CD4-positive, CD25-positive, alpha-beta regulatory T cell (primary cell): ENCODE measurements at regions not wholly inside any gene's neighbourhood (a gene's known extent, or its start where the extent isn't known, plus 50 kb on each side); places are given as distances from the start of the nearest gene placed in this dataset.

ENCODE experiments used
- ATAC-seq, 2 donors: fragments of 150-1000 bp; cut with Tn5 transposase; one replicate each; pipeline ENCODE4 v1.10.0; 2021; ENCODE audit warnings: low read depth in 2 of 2, moderate number of reproducible peaks in 2 of 2, moderate library complexity in 1 of 2
- DNase-seq, 3 donors: peaks; one replicate each; pipeline versions ENCODE4 v3.0.0 to v3.0.0-alpha.2; 2012 to 2022; ENCODE audit warnings: mixed read lengths in 1 of 3
- H3K27ac ChIP-seq: one replicate; pipeline ENCODE4 v1.7.0; 2013; ENCODE audit warnings: mild to moderate bottlenecking, low read length; ENCODE audit not compliant: insufficient read depth, poor library complexity, severe bottlenecking
- H3K27me3 ChIP-seq: one replicate; pipeline ENCODE4 v1.7.0; 2013; ENCODE audit warnings: low read length; ENCODE audit not compliant: control insufficient read depth, insufficient read depth
- H3K36me3 ChIP-seq: one replicate; pipeline ENCODE4 v1.7.0; 2013; ENCODE audit warnings: mild to moderate bottlenecking, low read length, moderate library complexity; ENCODE audit not compliant: control insufficient read depth, insufficient read depth
- H3K4me1 ChIP-seq: 2 replicates; pipeline ENCODE4 v1.7.0; 2013; ENCODE audit warnings: mild to moderate bottlenecking, low read length; ENCODE audit not compliant: insufficient read depth, control insufficient read depth, poor library complexity, severe bottlenecking
- H3K4me3 ChIP-seq: one replicate; pipeline ENCODE4 v1.7.0; 2013; ENCODE audit warnings: low read depth, mild to moderate bottlenecking, low read length, moderate library complexity
- H3K9me3 ChIP-seq, 2 experiments: 1 replicate in 1 of 2; 2 replicates in 1 of 2; pipeline ENCODE4 v1.7.0; 2013; ENCODE audit warnings: low read length in 2 of 2, mild to moderate bottlenecking in 1 of 2, moderate library complexity in 1 of 2; ENCODE audit not compliant: control insufficient read depth in 2 of 2
- H3K27ac Mint-ChIP-seq, 3 donors: one replicate each; pipeline ENCODE4 v1.8.0; 2020 to 2022; ENCODE audit warnings: mild to moderate bottlenecking in 3 of 3, mixed read lengths in 3 of 3, moderate library complexity in 2 of 3
- H3K27me3 Mint-ChIP-seq: one replicate; pipeline ENCODE4 v1.8.0; 2022; ENCODE audit warnings: mild to moderate bottlenecking, mixed read lengths
- H3K36me3 Mint-ChIP-seq: one replicate; pipeline ENCODE4 v1.8.0; 2020; ENCODE audit warnings: mixed read lengths
- H3K4me1 Mint-ChIP-seq, 4 donors: one replicate each; pipeline ENCODE4 v1.8.0; 2020 to 2022; ENCODE audit warnings: mixed read lengths in 4 of 4, mild to moderate bottlenecking in 1 of 4
- H3K4me3 Mint-ChIP-seq, 4 donors: one replicate each; pipeline ENCODE4 v1.8.0; 2020 to 2022; ENCODE audit warnings: mild to moderate bottlenecking in 4 of 4, mixed read lengths in 4 of 4, moderate library complexity in 3 of 4
- H3K9me3 Mint-ChIP-seq, 7 donors: one replicate each; pipeline ENCODE4 v1.8.0; 2020 to 2022; ENCODE audit warnings: mixed read lengths in 7 of 7, mild to moderate bottlenecking in 3 of 7, moderate library complexity in 2 of 7

- DNase-seq (no peak), ATAC-seq (no peak)
- no peak overlapping the region for H3K4me3 Mint-ChIP-seq
- no peak overlapping the region for H3K27ac Mint-ChIP-seq
- H3K27ac ChIP-seq: no peak overlapping the region
- H3K4me1 ChIP-seq: no peaks in the 10 kb centered on the region
- peaks cover 2% of the 10 kb centered on the region for H3K27me3 ChIP-seq
- no peaks in the 10 kb centered on the region for H3K36me3 ChIP-seq
- H3K9me3 ChIP-seq: no peaks in the 10 kb centered on the region
- H3K27me3 Mint-ChIP-seq: peaks cover 4% of the 10 kb centered on the region
- no peaks in the 10 kb centered on the region for H3K4me1 Mint-ChIP-seq
- H3K9me3 Mint-ChIP-seq: peaks cover 0 to 2% (median 0%) of the 10 kb centered on the region in 7 donors
- H3K4me3 ChIP-seq: no peak overlapping the region
- H3K36me3 Mint-ChIP-seq: no peaks in the 10 kb centered on the region
These were observed 72.2 kb upstream of the THUMPD2 start for GRCh38 chr2:39851251-39851650.

- Mint-ChIP-seq H3K4me1 (no peaks in the 10 kb centered on the region), H3K27ac (no peak overlapping the region), H3K9me3 (peaks cover 0 to 2% (median 0%) of the 10 kb centered on the region in 7 donors), H3K27me3 (peaks cover 4% of the 10 kb centered on the region), H3K4me3 (no peak overlapping the region), H3K36me3 (no peaks in the 10 kb centered on the region)
- ATAC-seq (no peak), DNase-seq (no peak)
- Histone ChIP-seq H3K9me3 (no peaks in the 10 kb centered on the region), H3K4me1 (no peaks in the 10 kb centered on the region), H3K27ac (no peak overlapping the region), H3K27me3 (peaks cover 2% of the 10 kb centered on the region), H3K4me3 (no peak overlapping the region), H3K36me3 (no peaks in the 10 kb centered on the region)
These were observed 71.0 kb upstream of the THUMPD2 start for GRCh38 chr2:39849982-39850526.

GRCh38 chr2:39849064-39849463, 70.0 kb upstream of the THUMPD2 start:
- Mint-ChIP-seq H3K4me3 (no peak overlapping the region), H3K36me3 (no peaks in the 10 kb centered on the region), H3K4me1 (no peaks in the 10 kb centered on the region), H3K27me3 (peaks cover 8% of the 10 kb centered on the region), H3K27ac (no peak overlapping the region), H3K9me3 (peaks cover 0 to 2% (median 0%) of the 10 kb centered on the region in 7 donors)
- H3K9me3 ChIP-seq: no peaks in the 10 kb centered on the region
- ATAC-seq: no peak
- H3K4me3 ChIP-seq: no peak overlapping the region
- peaks cover 2% of the 10 kb centered on the region for H3K27me3 ChIP-seq
- no peak overlapping the region for H3K27ac ChIP-seq
- no peaks in the 10 kb centered on the region for H3K4me1 ChIP-seq
- DNase-seq: no peak
- H3K36me3 ChIP-seq: no peaks in the 10 kb centered on the region

GRCh38 chr2:39845460-39846146, 66.5 kb upstream of the THUMPD2 start:
- Histone ChIP-seq H3K27me3 (peaks cover 2% of the 10 kb centered on the region), H3K9me3 (no peaks in the 10 kb centered on the region), H3K4me3 (no peak overlapping the region), H3K4me1 (no peaks in the 10 kb centered on the region), H3K36me3 (no peaks in the 10 kb centered on the region), H3K27ac (no peak overlapping the region)
- H3K36me3 Mint-ChIP-seq: no peaks in the 10 kb centered on the region
- no peak for DNase-seq
- H3K4me1 Mint-ChIP-seq: no peaks in the 10 kb centered on the region
- peaks cover 0 to 3% (median 0%) of the 10 kb centered on the region in 7 donors for H3K9me3 Mint-ChIP-seq
- no peak for ATAC-seq
- H3K27ac Mint-ChIP-seq: no peak overlapping the region
- peaks cover 15% of the 10 kb centered on the region for H3K27me3 Mint-ChIP-seq
- H3K4me3 Mint-ChIP-seq: no peak overlapping the region

GRCh38 chr2:39839261-39839848, 60.3 kb upstream of the THUMPD2 start:
- Mint-ChIP-seq H3K4me1 (no peaks in the 10 kb centered on the region), H3K27ac (no peak overlapping the region)

GRCh38 chr2:39838589-39838988, 59.5 kb upstream of the THUMPD2 start:
- H3K9me3 Mint-ChIP-seq: peaks cover 0 to 28% (median 10%) of the 10 kb centered on the region in 7 donors
- Histone ChIP-seq H3K9me3 (peaks cover 0 to 11% of the 10 kb centered on the region in 2 experiments), H3K27me3 (peaks cover 1% of the 10 kb centered on the region), H3K4me1 (no peaks in the 10 kb centered on the region), H3K36me3 (no peaks in the 10 kb centered on the region), H3K4me3 (no peak overlapping the region), H3K27ac (no peak overlapping the region)
- H3K4me3 Mint-ChIP-seq: no peak overlapping the region
- no peak overlapping the region for H3K27ac Mint-ChIP-seq
- H3K27me3 Mint-ChIP-seq: peaks cover 13% of the 10 kb centered on the region
- no peaks in the 10 kb centered on the region for H3K36me3 Mint-ChIP-seq
- H3K4me1 Mint-ChIP-seq: no peaks in the 10 kb centered on the region
- no peak for ATAC-seq
- no peak for DNase-seq

More at GRCh38 chr2:39839261-39839848, 60.3 kb upstream of the THUMPD2 start:
- no peak for DNase-seq
- H3K9me3 ChIP-seq: peaks cover 0 to 11% of the 10 kb centered on the region in 2 experiments
- H3K36me3 ChIP-seq: no peaks in the 10 kb centered on the region
- peaks cover 1% of the 10 kb centered on the region for H3K27me3 ChIP-seq
- peaks cover 0 to 26% (median 10%) of the 10 kb centered on the region in 7 donors for H3K9me3 Mint-ChIP-seq
- no peaks in the 10 kb centered on the region for H3K36me3 Mint-ChIP-seq
- no peak for ATAC-seq
- H3K4me3 ChIP-seq: no peak overlapping the region
- H3K4me1 ChIP-seq: no peaks in the 10 kb centered on the region
- peaks cover 15% of the 10 kb centered on the region for H3K27me3 Mint-ChIP-seq
- no peak overlapping the region for H3K4me3 Mint-ChIP-seq
- no peak overlapping the region for H3K27ac ChIP-seq

- Histone ChIP-seq H3K27ac (no peak overlapping the region), H3K36me3 (no peaks in the 10 kb centered on the region), H3K4me3 (no peak overlapping the region), H3K4me1 (no peaks in the 10 kb centered on the region), H3K9me3 (peaks cover 0 to 11% of the 10 kb centered on the region in 2 experiments), H3K27me3 (peaks cover 1% of the 10 kb centered on the region)
- Mint-ChIP-seq H3K4me1 (no peaks in the 10 kb centered on the region), H3K9me3 (peaks cover 0 to 28% (median 10%) of the 10 kb centered on the region in 7 donors), H3K36me3 (no peaks in the 10 kb centered on the region), H3K4me3 (no peak overlapping the region), H3K27ac (peak overlapping the region in 1 of 3 donors; percentile 45), H3K27me3 (peaks cover 16% of the 10 kb centered on the region)
- ATAC-seq (no peak), DNase-seq (peak in 1 of 3 donors; percentile 23)
These were observed 58.9 kb upstream of the THUMPD2 start for GRCh38 chr2:39837856-39838453.
